Thymus (tissue), 11 donors: ENCODE measurements at regions not wholly inside any gene's neighbourhood (a gene's known extent, or its start where the extent isn't known, plus 50 kb on each side); places are given as distances from the start of the nearest gene placed in this dataset.

ENCODE experiments used
- DNase-seq, 9 donors: peaks; one replicate each; pipeline ENCODE4 v3.0.0-alpha.2; 2013; ENCODE audit warnings: low spot score in 9 of 9, low read depth in 6 of 9, missing footprints in 1 of 9
- H3K27ac ChIP-seq, 2 donors: one replicate each; pipeline ENCODE4 v1.5.1; 2013; ENCODE audit warnings: control low read depth in 1 of 2, low read depth in 1 of 2, low read length in 1 of 2, mild to moderate bottlenecking in 1 of 2, moderate library complexity in 1 of 2
- H3K27me3 ChIP-seq, 2 donors: one replicate each; pipeline ENCODE4 v1.5.1; 2013; ENCODE audit warnings: low read length in 1 of 2; ENCODE audit not compliant: control insufficient read depth in 2 of 2, insufficient read depth in 1 of 2
- H3K36me3 ChIP-seq, 2 donors: one replicate each; pipeline ENCODE4 v1.5.1; 2013; ENCODE audit warnings: low read length in 1 of 2, mild to moderate bottlenecking in 1 of 2, moderate library complexity in 1 of 2; ENCODE audit not compliant: control insufficient read depth in 2 of 2, insufficient read depth in 2 of 2
- H3K4me1 ChIP-seq, 2 donors: one replicate each; pipeline ENCODE4 v1.5.1; 2013; ENCODE audit warnings: low read length in 2 of 2; ENCODE audit not compliant: control insufficient read depth in 2 of 2, insufficient read depth in 2 of 2
- H3K4me3 ChIP-seq, 2 donors: one replicate each; pipeline ENCODE4 v1.5.1; 2013; ENCODE audit warnings: low read length in 2 of 2, control low read depth in 1 of 2, mild to moderate bottlenecking in 1 of 2
- H3K9me3 ChIP-seq, 2 donors: one replicate each; pipeline ENCODE4 v1.5.1; 2013; ENCODE audit warnings: low read length in 1 of 2, mild to moderate bottlenecking in 1 of 2; ENCODE audit not compliant: control insufficient read depth in 2 of 2, insufficient read depth in 1 of 2
- WGBS: extraction: QIAGEN DNeasy Blood & Tissue Kit; methylation state at CpG from one replicate; pipeline ENCODE4 v1.1.7; 2013; 5-methylcytosine and 5-hydroxymethylcytosine counted together
- donor health status: healthy.

- no peak for DNase-seq
- no peak overlapping the region for H3K4me3 ChIP-seq
- no peaks in the 10 kb centered on the region for H3K9me3 ChIP-seq
- H3K27me3 ChIP-seq = no peaks in the 10 kb centered on the region
- WGBS = 90% methylated on average over 4 of the region's 4 CpGs
- no peaks in the 10 kb centered on the region for H3K4me1 ChIP-seq
- no peaks in the 10 kb centered on the region for H3K36me3 ChIP-seq
- H3K27ac ChIP-seq = no peak overlapping the region
These were observed 556.8 kb upstream of the LCORL start for GRCh38 chr4:18578307-18578706.

GRCh38 chr4:18572481-18572880, 550.9 kb upstream of the LCORL start:
- no peaks in the 10 kb centered on the region for H3K4me1 ChIP-seq
- H3K27me3 ChIP-seq = no peaks in the 10 kb centered on the region
- no peak overlapping the region for H3K27ac ChIP-seq
- WGBS = 79% methylated on average over 1 of the region's 1 CpG
- no peaks in the 10 kb centered on the region for H3K9me3 ChIP-seq
- no peak overlapping the region for H3K4me3 ChIP-seq
- H3K36me3 ChIP-seq = no peaks in the 10 kb centered on the region
- no peak for DNase-seq

- H3K36me3 ChIP-seq = no peaks in the 10 kb centered on the region
- no peak overlapping the region for H3K27ac ChIP-seq
- H3K4me1 ChIP-seq = no peaks in the 10 kb centered on the region
- H3K4me3 ChIP-seq = no peak overlapping the region
- 72% methylated on average over 2 of the region's 2 CpGs for WGBS
- no peaks in the 10 kb centered on the region for H3K27me3 ChIP-seq
- no peak for DNase-seq
- no peaks in the 10 kb centered on the region for H3K9me3 ChIP-seq
These were observed 549.8 kb upstream of the LCORL start for GRCh38 chr4:18571301-18571761.

- H3K4me1 ChIP-seq = no peaks in the 10 kb centered on the region
- no peak overlapping the region for H3K4me3 ChIP-seq
- H3K27ac ChIP-seq = no peak overlapping the region
- no peak for DNase-seq
- 71% methylated on average over 3 of the region's 3 CpGs for WGBS
- no peaks in the 10 kb centered on the region for H3K27me3 ChIP-seq
- no peaks in the 10 kb centered on the region for H3K9me3 ChIP-seq
- H3K36me3 ChIP-seq = no peaks in the 10 kb centered on the region
These were observed 548.8 kb upstream of the LCORL start for GRCh38 chr4:18570370-18570769.

- DNase-seq = no peak
- 56% methylated on average over 2 of the region's 2 CpGs for WGBS
- no peak overlapping the region for H3K4me3 ChIP-seq
- no peaks in the 10 kb centered on the region for H3K27me3 ChIP-seq
- no peak overlapping the region for H3K27ac ChIP-seq
- H3K9me3 ChIP-seq = no peaks in the 10 kb centered on the region
- H3K4me1 ChIP-seq = no peaks in the 10 kb centered on the region
- no peaks in the 10 kb centered on the region for H3K36me3 ChIP-seq
These were observed 547.0 kb upstream of the LCORL start for GRCh38 chr4:18568600-18568999.

DNA sequence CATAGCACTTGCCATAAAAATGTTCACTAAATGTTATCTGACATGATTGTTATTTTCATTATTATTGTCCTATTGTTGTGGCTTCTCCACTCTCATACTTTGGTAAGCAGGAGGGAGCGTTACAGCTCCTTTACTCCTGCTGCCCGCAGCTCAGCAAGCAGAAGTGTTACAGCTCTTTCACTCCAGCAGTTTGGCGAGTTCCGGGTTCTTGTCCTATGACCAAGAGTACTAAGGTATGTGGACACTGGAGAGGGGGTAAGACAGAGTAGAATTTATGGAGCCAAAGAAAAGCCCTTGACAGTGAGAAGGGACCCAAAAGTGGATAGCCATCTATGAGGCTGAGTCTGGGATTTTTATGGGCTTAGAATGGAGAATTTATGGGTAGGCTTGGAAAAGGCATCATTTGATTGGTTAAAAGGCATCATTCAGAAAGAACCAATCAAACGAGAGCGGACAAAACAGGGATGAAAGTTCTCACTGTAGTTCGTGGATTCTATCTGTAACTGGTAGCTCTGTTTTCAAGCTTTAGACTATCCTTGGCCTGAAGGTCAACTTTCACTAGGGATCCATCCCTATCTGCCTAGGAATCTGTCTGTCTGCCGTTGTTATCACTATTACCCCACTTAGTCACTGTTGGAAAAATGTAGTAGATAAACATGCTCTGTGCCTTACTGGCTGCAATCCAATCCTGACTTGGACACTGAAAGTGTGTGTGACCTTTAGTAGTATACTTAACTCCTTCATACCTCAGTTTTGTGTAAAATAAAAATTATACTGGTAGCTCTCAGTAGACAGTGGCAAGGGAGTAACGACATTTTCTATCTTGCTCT, 545.6 kb upstream of the LCORL start:
- Histone ChIP-seq H3K4me1 (no peaks in the 10 kb centered on the region), H3K36me3 (no peaks in the 10 kb centered on the region), H3K9me3 (no peaks in the 10 kb centered on the region), H3K27me3 (no peaks in the 10 kb centered on the region), H3K4me3 (no peak overlapping the region), H3K27ac (no peak overlapping the region)
- 92% methylated on average over 9 of the region's 9 CpGs for WGBS
- no peak for DNase-seq

DNA sequence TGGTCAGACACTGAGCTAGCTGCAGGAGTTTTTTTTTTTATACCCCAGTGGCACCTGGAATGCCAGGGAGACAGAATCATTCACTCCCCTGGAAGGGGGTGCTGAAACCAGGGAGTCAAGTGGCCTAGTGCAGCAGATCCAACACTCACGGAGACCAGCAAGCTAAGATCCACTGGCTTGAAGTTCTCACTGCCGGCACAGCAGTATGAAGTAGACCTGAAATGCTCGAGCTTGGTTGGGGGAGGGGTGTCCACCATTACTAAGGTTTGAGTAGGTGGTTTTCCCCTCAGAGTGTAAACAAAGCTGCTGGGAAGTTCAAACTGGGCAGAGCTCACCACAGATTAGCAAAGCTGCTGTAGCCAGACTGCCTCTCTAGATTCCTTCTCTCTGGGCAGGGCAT, 537.9 kb upstream of the LCORL start:
- Histone ChIP-seq H3K4me1 (no peaks in the 10 kb centered on the region), H3K27me3 (no peaks in the 10 kb centered on the region), H3K36me3 (no peaks in the 10 kb centered on the region), H3K9me3 (peaks cover 0 to 4% of the 10 kb centered on the region in 2 donors), H3K27ac (no peak overlapping the region), H3K4me3 (no peak overlapping the region)
- WGBS = 92% methylated on average over 3 of the region's 3 CpGs
- DNase-seq = no peak

- no peak for DNase-seq
- Histone ChIP-seq H3K9me3 (peaks cover 0 to 4% of the 10 kb centered on the region in 2 donors), H3K4me1 (no peaks in the 10 kb centered on the region), H3K4me3 (no peak overlapping the region), H3K27me3 (no peaks in the 10 kb centered on the region), H3K27ac (no peak overlapping the region), H3K36me3 (no peaks in the 10 kb centered on the region)
- 97% methylated on average over 1 of the region's 1 CpG for WGBS
These were observed 534.8 kb upstream of the LCORL start for GRCh38 chr4:18556402-18556801.

GRCh38 chr4:18540349-18540748, 518.8 kb upstream of the LCORL start:
- Histone ChIP-seq H3K4me1 (no peaks in the 10 kb centered on the region), H3K4me3 (no peak overlapping the region), H3K27ac (no peak overlapping the region), H3K9me3 (no peaks in the 10 kb centered on the region), H3K27me3 (no peaks in the 10 kb centered on the region), H3K36me3 (no peaks in the 10 kb centered on the region)
- DNase-seq = no peak
- WGBS = 60% methylated on average over 6 of the region's 6 CpGs
